ENCODE measurements at regions not wholly inside any gene's neighbourhood (a gene's known extent, or its start where the extent isn't known, plus 50 kb on each side); places are given as distances from the start of the nearest gene placed in this dataset.

DNA sequence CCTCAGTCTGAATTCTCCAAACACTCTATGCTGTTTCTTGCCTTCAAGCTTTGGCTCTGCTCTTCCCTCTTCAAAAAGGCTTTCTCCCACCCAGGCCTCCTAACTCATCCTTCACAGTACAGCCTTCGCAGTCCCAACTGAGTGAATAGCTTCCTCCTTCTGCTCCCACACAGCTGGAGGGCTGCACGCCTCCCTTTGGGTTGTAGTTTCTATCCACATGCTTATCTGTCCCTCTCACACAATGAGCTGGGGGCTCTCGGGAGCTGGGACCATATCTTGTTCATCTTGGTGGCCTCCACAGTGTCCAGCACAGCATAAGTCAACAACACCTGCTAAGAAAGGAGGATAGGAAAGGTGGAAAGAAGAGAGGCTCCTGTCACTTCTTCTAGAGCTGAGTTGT is 69.5 kb upstream of the XPA start:
- TF ChIP-seq, protein P1, sequence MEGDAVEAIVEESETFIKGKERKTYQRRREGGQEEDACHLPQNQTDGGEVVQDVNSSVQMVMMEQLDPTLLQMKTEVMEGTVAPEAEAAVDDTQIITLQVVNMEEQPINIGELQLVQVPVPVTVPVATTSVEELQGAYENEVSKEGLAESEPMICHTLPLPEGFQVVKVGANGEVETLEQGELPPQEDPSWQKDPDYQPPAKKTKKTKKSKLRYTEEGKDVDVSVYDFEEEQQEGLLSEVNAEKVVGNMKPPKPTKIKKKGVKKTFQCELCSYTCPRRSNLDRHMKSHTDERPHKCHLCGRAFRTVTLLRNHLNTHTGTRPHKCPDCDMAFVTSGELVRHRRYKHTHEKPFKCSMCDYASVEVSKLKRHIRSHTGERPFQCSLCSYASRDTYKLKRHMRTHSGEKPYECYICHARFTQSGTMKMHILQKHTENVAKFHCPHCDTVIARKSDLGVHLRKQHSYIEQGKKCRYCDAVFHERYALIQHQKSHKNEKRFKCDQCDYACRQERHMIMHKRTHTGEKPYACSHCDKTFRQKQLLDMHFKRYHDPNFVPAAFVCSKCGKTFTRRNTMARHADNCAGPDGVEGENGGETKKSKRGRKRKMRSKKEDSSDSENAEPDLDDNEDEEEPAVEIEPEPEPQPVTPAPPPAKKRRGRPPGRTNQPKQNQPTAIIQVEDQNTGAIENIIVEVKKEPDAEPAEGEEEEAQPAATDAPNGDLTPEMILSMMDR (conservative IDR thresholded peaks at IDR 0.05; ENCODE audit: low read length) = no peak
- no peak for TF ChIP-seq EZH2phosphoT487 (IDR thresholded peaks at IDR 0.05; ENCODE audit: borderline replicate concordance)
